ENCODE measurements at regions not wholly inside any gene's neighbourhood (a gene's known extent, or its start where the extent isn't known, plus 50 kb on each side); places are given as distances from the start of the nearest gene placed in this dataset.

GRCh38 chr16:17544785-17545184, 74.0 kb upstream of the XYLT1 start:
- TF ChIP-seq CTCF (IDR thresholded peaks at IDR 0.05) (peak in 2 of 3 experiments; percentile 15 to 55), POLR2A (IDR thresholded peaks at IDR 0.05) (no peak)
